NCI-H187 (cell line): ENCODE measurements at regions not wholly inside any gene's neighbourhood (a gene's known extent, or its start where the extent isn't known, plus 50 kb on each side); places are given as distances from the start of the nearest gene placed in this dataset.
A peak's percentile ranks its signal among the peaks of the same experiment; 100 is the strongest.
"Not testable (repeated sequence)": the region's sequence is repeated elsewhere in the genome, so short reads cannot be mapped to it uniquely, and the experiment has no call there.

Experiments used
- DNase-seq, 2 experiments: peaks; one replicate each; lab custom pipeline; 2025; lab: John Stamatoyannopoulos, UW

DNA sequence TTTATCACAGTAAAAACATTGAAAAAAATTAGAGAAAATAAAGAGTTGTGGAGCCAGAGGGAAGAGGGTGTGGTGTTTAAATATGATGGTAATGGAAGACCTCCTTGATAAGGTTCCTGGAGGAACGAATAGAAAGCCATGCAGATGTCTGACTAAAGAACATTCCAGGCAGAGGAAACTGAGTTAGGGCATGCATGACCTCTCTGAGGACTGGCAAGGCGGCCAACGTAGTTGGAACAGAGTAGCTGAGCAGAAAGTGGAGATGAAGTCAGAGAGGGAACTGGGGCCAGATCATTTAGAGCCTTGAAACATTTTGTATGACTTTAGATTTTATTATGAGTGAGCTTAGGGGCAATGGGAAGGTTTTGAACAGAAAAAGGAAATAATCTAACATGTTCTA is 377.5 kb downstream of the HLX start:
- no peak for DNase-seq

DNA sequence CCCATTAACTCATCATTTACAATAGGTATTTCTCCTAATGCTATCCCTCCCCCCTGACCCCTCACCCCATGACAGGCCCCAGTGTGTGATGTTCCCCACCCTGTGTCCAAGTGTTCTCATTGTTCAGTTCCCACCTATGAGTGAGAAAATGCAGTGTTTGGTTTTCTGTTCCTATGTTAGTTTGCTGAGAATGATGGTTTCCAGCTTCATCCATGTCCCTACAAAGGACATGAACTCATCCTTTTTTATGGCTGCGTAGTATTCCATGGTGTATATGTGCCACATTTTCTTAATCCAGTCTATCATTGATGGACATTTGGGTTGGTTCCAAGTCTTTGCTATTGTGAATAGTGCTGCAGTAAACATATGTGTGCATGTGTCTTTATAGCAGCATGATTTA is 378.3 kb downstream of the HLX start:
- not testable (repeated sequence) for DNase-seq

DNA sequence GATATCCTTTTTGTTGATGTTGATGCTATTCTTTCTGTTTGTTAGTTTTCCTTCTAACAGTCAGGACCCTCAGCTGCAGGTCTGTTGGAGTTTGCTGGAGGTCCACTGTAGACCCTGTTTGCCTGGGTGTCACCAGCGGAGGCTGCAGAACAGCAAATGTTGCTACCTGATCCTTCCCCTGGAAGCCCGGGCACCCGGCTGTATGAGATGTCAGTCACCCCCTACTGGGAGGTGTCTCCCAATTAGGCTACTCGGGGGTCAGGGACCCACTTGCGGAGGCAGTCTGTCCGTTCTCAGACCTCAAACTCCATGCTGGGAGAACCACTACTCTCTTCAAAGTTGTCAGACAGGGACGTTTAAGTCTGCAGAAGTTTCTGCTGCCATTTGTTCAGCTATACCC is 383.4 kb downstream of the HLX start:
- not testable (repeated sequence) for DNase-seq

DNA sequence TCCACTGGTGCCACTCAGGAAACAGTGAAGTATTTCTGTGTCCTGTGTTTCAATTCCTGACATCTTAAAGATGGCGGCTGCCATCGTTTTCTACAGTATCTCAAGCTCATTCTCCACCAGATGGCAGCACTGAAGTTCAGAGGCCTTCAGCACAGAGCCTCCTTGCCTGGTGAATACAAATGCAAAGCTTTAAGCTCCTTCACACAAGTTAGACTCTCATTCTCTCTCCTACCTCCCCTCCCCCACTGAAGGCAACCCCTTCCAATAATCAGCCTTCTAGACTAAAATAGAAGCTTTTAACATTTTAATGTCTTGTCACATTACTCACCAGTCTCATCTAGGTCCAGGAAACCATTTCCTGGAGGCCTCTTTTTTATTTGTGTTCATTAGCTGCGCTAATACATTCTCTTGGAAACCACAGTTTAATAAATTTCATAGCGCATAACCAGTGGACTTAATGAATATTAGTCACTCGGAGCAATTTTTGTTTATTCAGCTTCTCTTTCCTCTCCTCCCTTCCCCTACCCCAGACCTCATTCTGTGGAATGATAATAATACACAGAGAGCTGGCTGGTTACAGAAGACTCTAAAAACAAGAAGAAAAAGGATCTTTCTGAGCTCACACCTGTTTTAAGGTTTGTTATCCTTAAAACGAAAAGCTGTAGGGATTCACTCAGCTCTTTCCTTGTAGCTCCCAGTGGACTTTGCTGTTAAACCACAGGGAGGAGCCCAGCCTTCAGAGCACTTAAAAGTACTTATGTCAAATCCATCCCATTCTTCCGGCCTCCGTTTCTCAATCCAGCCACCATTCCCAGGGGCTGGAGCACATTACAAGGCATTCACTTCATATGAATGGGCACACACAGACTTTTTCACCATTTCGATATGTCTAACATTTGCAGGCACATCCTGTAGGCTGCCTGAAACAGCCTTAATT is 384.9 kb downstream of the HLX start:
- peak in 1 of 2 experiments; percentile 6 for DNase-seq

DNA sequence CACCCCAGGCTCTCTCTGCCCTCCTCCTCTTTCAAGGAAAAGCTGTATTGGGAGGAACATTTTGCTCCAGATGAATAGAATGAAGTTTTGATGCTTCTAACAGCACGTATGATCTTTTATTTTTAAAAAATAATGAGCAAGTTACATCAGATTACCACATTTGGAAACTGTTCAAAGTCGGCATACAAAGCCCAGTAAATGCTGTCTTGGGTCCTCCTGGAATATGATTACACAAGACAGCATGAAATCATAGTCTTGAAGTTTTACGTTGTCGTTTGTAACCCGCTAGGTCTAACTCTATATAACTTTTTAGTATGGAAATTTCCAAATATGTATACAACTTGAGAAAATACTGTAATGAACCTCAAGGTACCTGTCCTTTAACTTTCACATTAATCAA is 385.6 kb downstream of the HLX start:
- DNase-seq = no peak

DNA sequence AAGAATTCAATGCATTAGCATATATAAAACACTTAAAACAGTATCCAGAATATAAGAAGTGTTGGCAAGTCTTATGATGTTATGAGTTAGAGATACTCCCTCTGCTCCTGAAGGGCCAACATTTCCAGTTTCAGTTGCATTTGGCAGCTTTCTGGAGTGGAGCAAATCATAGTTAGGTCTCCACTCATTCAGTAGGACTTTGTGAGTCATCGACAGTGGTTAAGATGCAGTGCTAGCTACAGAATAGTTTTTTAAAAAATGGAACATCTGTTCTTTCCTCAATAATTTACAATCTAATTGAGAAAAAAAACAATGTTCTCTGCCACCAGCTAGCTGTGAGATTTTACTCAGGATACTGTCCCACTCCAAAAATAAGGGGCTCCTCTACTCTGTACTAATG is 389.1 kb downstream of the HLX start:
- no peak for DNase-seq

DNA sequence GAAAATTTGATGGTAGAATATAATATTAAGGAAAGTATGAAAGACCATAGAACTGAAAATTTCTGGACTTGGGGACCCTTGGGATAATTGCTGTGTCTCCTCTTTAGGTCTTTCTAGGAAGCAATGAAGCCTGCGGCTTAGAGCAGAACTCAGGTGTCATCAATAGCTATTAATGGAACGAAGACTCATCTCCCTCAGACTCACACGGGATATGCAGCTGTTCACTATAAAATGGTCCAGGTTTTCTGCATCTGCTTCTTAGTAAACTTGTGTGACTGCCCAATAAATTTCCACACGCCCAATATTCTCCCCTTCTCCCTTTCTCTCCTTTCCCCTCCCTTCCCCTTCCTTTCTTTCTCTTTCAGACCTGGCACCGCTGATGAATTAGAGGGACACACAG is 392.5 kb downstream of the HLX start:
- DNase-seq = no peak

DNA sequence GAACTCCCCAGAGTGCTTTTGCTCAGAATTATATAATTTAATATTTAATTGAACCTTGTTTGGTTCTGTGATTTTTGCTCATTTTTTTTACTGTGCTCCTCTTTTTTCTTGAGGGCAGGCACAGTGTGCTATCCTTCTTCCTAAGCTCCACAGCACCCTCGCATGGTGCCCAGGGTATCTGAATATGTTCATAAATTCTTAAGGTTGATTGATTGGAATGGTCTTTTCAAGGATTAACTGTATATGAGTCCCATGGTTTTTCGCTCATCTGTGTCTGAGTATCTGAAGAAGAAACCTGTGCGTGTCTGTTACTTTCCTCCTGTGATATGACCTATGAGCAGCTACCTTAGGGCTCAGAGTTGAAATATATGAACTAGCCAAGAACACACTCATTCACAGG is 393.7 kb downstream of the HLX start:
- no peak for DNase-seq

DNA sequence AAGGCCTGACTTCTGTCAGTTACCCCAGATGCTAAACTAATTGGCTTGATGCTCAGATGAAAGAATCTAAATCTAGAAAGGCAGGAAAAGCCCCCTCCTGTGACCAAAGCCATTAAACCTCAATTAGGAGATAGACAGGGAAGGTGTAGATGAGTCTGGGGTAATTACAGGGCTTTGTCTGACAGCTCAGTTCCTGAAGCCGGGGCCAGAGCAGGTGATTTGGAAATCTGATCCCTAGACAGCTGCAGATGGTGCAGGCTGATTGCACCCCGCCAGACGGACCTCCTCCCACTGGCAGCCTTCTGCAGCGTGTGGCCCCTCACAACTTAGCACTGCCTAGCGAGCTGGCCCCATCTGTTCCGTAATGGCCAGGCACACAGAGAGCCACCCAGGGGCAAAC is 395.1 kb downstream of the HLX start:
- no peak for DNase-seq

DNA sequence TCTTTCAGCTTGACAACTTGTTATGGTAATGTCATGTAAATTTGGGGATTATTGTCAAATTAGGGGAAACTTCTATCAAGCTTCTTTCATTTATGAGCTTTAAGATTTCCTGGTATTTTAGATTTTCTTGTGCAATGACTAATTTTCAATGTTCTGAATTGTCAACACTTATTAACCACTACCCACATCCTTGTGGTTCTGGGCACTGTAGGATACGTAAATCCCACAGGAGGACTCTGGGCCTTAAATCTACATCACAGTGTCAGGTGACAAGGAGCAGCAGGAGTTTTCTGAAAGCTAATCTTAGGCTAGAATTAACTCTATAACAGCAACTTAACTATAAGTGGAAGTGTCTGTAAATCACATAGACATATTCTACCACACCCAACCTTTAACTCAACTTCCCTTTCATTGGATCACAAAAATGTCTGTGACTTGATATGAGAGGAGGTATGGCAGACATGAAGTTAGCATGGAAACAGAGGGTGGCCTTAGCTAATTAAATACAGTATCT is 397.7 kb downstream of the HLX start:
- DNase-seq = no peak

DNA sequence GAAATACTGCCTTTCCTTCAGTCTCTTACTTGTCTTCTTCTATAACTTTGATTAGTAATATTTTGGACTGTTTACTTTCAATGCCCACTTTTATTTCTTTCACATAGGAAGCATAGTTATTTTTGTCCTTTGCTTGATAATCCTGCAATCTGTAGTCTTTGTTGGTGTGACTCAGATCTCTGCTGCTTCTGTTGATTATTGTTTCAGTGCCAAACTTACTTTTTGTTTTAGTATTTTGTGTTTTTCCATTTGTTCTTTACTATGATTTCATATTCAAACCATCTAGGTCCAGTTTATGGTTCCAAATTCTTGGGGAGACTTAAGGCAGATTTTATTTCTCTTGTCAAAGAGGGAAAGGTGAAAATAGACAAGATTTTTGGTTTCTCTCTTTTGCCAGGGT is 399.9 kb downstream of the HLX start:
- no peak for DNase-seq

DNA sequence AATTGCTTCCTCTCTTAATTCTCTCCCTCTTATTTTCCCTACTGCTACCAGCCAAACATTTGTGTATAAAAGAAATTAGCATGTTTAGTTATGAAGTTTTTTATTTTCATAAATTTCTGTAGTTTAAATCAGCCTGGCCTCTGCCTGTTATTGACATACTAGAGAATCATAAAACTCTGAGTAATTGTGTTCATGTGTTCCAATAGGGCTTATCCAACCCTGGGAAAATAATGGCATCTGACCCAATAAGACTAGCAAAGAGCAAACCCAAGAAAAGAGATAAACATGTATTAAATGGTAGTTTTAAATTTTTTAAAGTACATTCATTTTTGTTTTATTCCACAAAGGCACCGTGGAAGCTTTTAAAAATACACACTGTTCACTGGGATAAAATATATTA is 404.3 kb downstream of the HLX start:
- DNase-seq = no peak

DNA sequence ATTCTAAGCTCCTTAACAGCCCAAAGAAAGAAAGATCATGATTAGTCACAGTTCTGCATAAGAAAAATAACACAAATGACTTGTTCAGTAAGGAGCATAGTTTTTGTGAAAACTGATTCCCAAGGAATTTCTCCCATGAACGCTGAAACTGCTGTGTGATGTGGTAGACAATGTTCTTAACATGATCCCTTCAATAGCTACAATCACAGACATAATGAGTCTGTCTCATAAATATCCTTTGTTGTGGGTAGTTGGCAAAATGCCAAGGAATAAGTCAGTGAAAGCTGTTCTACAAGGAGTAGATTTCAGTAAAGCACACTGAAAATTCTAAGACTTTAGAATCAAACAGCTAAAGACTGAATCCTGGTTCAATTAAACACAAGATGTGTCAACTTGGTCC is 404.8 kb downstream of the HLX start:
- no peak for DNase-seq

DNA sequence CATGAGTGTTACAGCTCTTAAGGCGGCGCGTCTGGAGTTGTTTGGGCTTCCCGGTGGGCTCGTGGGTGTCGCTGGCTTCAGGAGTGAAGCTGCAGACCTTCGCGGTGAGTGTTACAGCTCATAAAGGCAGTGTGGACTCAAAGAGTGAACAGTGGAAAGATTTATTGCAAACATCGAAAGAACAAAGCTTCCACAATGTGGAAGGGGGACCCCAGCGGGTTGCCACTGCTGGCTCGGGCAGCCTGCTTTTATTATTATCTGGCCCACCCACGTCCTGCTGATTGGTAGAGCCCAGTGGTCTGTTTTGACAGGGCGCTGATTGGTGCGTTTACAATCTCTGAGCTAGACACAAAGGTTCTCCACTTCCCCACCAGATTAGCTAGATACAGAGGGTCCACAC is 405.7 kb downstream of the HLX start:
- DNase-seq = not testable (repeated sequence)

DNA sequence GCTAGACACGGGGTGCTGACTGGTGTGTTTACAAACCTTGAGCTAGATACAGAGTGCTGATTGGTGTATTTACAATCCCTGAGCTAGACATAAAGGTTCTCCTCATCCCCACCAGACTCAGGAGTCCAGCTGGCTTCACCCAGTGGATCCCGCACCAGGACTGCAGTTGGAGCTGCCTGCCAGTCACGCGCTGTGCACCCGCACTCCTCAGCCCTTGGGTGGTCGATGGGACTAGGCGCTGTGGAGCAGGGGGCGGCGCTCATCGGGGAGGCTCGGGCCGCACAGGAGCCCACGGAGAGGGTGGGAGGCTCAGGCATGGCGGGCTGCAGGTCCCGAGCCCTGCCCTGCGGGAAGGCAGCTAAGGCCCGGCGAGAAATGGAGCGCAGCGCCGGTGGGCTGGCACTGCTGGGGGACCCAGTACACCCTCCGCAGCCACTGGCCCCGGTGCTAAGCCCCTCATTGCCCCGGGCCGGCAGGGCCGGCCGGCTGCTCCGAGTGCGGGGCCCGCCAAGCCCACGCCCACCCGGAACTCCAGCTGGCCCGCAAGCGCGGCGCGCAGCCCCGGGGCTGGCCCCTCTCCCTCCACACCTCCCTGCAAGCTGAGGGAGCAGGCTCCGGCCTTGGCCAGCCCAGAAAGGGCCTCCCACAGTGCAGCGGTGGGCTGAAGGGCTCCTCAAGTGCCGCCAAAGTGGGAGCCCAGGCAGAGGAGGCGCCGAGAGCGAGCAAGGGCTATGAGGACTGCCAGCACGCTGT is 406.4 kb downstream of the HLX start:
- DNase-seq = not testable (repeated sequence)

DNA sequence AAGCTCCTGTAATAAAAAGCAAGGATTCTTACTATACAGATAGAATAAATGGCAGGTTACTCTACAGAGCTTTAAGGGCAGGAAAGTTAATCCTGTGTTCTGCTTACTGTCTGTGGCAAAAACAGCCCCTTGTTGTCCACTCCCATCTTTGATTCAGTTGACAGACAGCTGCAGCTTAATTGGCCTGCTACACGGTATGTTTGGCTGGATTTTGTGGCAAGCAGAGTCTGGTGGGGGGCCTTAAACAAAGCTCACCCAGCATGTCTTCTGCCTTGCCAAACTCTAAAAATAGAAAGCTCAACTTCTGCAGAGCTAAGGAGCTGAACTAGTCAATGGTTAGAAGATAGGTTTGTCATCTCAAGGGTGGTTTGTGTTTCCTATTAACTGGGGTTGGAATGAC is 407.2 kb downstream of the HLX start:
- DNase-seq = peak in 1 of 2 experiments; percentile 1

DNA sequence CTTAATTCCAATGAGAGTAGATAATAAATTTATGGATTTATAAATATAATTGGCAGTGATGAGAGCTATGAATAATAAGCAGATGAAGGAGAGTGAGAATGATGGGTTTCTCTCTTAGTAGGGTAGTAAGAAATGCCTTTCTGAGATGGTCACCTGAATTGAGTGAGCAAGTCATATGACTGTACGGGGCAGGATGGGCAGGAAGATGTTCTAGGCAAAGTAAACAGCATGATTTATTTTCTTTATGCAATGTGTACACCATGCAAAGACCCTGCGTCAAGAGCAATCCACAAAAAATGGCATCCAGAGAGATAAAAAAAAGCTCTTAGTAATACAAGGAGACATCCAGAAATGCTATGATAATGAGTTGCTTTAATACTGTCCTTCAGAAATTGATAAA is 409.9 kb downstream of the HLX start:
- DNase-seq = no peak

DNA sequence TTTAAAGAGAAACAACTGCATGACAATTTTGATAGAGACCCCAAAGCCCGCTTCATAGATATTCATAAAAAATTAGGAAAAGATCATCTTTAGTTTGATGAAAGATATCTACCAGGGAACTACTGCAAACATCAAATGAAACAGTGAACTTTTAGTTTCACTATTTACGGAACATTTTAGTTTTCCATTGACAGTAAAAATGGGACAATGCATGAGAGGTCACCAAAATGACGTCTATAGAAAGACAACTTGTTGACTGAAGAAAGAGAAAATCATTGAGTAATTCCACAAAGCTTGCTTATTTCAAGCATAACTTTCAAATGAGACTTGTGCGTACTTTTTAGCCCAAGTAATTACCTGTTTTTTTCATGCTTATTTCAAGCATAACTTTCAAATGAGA is 411.4 kb downstream of the HLX start:
- no peak for DNase-seq

DNA sequence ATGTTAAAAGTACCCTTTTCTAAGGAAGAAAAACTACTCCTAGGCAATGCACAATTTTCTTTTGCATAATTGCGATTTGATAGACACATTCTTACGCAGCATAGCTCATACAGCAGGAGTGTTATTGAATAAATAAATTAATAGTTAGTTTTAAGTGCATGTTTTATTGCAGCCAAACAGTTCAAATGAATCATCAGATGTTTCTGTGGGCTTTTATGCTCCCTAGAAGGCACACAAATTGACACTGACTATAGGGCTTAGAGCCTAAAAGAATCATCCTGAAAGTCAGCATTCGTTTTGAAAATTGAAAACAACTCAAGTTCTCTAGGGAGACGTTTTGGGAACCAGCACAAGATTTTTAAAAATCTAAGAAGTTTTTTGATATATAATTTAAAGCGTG is 411.9 kb downstream of the HLX start:
- DNase-seq = no peak

DNA sequence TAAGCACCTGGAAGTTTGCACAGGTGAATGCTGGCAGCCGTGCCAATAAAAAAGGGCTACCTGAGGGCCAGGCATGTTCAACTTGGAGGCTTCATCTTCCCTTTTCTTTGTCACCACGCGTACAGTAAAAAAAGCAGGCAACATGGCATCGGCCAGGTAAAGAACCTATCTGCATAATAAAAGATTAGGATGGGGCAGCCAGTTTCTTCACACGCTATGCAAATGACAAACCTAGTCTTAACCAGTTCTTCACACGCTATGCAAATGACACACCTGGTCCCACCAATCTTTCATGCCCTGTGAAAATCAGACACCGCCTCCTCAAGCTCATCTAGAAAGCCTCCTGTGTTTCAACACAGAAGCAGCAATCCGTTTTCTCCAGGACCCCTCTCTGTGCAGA is 413.4 kb downstream of the HLX start:
- no peak for DNase-seq

DNA sequence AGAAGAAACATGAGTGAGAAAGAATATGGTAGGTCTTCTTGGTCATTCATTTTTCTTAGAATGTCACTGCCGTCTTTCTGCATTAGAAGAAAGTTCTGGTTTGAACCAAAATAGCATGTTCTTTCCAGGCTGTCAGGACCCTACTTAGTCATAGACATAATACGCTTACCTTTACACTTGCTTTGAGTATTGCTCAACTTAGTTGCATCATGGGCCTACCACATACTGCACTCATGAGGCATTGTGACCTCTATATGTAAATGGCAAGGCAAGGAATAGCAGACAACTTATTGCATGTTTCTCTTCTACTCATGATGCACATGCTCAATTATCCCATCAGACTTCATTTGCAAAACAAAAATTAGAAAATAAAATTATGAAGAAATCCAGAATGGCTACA is 415.0 kb downstream of the HLX start:
- no peak for DNase-seq

DNA sequence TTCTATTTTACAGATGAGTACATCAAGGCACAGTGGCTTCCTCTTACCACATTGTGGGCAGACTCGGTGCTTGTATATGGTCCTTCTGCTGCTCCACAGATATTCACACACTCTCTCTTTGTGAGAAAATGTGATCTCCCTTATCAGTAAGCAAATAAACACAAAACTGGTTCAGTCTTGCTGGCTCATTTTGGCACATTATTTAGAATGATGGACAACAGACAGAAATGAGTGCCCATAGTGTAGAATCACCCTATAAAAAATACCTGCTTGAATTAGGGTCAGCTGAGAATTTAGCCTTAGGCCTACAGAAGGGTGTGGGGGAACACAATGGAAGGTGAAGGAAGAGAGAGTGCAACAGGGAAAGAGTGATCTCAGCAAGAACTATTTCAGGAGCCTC is 423.1 kb downstream of the HLX start:
- no peak for DNase-seq

DNA sequence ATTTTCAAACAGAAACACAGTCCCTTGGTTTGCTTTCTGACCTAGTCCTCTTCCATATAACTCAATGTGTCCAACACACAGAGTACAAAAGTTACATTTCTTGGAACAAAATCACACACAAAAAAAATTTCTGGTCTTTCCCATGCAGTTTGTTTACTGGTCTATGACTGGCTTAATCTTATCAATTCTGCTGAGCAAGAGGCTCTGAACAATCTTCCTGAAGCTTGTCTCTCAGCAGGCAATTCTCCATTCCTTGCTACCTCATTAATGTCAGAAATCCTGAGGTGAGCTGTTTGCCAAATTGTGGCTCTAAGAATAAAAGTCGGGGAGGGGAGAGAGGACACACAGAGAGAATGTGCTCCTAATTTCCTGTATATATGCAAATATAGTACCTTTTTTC is 423.6 kb downstream of the HLX start:
- DNase-seq = no peak
